ENCODE measurements at regions not wholly inside any gene's neighbourhood (a gene's known extent, or its start where the extent isn't known, plus 50 kb on each side); places are given as distances from the start of the nearest gene placed in this dataset.

DNA sequence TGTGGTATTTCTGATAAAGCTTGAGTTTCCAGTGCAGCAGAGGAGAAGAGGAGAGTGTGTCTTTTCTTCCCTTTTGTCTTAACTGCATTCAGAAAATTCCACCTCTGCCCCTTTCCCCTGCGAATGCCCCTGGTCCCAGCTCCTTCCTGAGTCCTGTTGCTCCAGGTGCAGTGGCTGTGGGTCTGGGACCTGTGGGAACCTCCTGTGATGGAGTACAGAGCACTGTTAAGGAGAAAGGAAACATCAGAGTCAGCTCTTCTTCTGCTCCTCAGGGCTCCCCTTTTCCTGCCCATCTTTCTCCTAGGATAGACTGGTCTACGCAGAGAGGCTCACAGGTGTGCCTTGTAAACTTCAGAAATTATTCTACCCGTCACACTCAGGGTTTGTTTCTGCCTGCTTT is 165.8 kb upstream of the ROPN1 start:
- H3K27ac ChIP-seq (ENCODE audit: low read depth, low read length): peak overlapping the region; percentile 82; the same call in 1 of the 2 replicates
- no peak for TF ChIP-seq SUZ12 (IDR thresholded peaks at IDR 0.05; ENCODE audit: low read length)
- TF ChIP-seq JUN (IDR thresholded peaks at IDR 0.05; ENCODE audit: low read depth, low read length): no peak
- TF ChIP-seq, protein P1, sequence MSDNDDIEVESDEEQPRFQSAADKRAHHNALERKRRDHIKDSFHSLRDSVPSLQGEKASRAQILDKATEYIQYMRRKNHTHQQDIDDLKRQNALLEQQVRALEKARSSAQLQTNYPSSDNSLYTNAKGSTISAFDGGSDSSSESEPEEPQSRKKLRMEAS (IDR thresholded peaks at IDR 0.05): no peak
- TF ChIP-seq KDM1A (IDR thresholded peaks at IDR 0.05; ENCODE audit: borderline replicate concordance, low read length): no peak
- TF ChIP-seq EGR1 (IDR thresholded peaks at IDR 0.05; ENCODE audit: borderline replicate concordance, low read depth, low read length): no peak
- TF ChIP-seq CBX8 (IDR thresholded peaks at IDR 0.05; ENCODE audit: borderline replicate concordance, low read depth, low read length): no peak
- no peak for TF ChIP-seq SAP30 (IDR thresholded peaks at IDR 0.05; ENCODE audit: insufficient read depth, insufficient replicate concordance, low read length)

More for the DNA sequence above, 165.8 kb upstream of the ROPN1 start:
- Histone ChIP-seq H3K23me2 (ENCODE audit: low read depth, low read length) (no peaks in the 10 kb centered on the region; the same call in 1 of the 2 replicates), H3K9ac (replicated peaks in 1 of 4; ENCODE audit: extremely low read depth in 1 of 4, low read depth in 3 of 4, low read length in 3 of 4) (no peak overlapping the region), H3K79me2 (ENCODE audit: control insufficient read depth in 1 of 2, insufficient read depth in 2 of 2, low read length in 2 of 2) (no peaks in the 10 kb centered on the region), H3K4me2 (ENCODE audit: insufficient read depth in 1 of 2, low read depth in 2 of 2, low read length in 2 of 2) (peak overlapping the region; percentile 51 to 55), H3K4me3 (ENCODE audit: extremely low read depth in 1 of 4, insufficient read depth in 2 of 4, low read depth in 3 of 4, low read length in 4 of 4) (peak overlapping the region in 1 of 4 experiments; percentile 28; a peak in 1 of 8 replicates), H3K56ac (replicated peaks; ENCODE audit: insufficient read length, low read depth, low read length) (no peak overlapping the region), H4K5ac (ENCODE audit: insufficient read length, low read depth, low read length) (peak overlapping the region; percentile 54), H2AK5ac (ENCODE audit: low read depth, low read length) (peak overlapping the region; percentile 84; the same call in 1 of the 2 replicates), H4K91ac (replicated peaks; ENCODE audit: insufficient read length, low read length) (peak overlapping the region; percentile 81), H3K9me3 (ENCODE audit: insufficient read depth in 2 of 2, low read depth in 1 of 2, low read length in 1 of 2) (no peaks in the 10 kb centered on the region), H3K18ac (ENCODE audit: extremely low read depth, low read length) (peak overlapping the region; percentile 89), H3K14ac (ENCODE audit: insufficient read length) (no peak overlapping the region), H3K36me3 (ENCODE audit: control insufficient read depth in 2 of 4, insufficient read depth in 4 of 4, low read length in 3 of 4) (no peaks in the 10 kb centered on the region), H4K20me1 (replicated peaks in 1 of 2; ENCODE audit: control insufficient read depth in 1 of 2, insufficient read depth in 2 of 2, low read length in 2 of 2) (no peaks in the 10 kb centered on the region), H2BK15ac (ENCODE audit: low read length) (no peak overlapping the region), H2BK12ac (ENCODE audit: low read depth, low read length) (peak overlapping the region; percentile 92), H3K27me3 (replicated peaks in 1 of 4; ENCODE audit: control insufficient read depth in 3 of 4, extremely low read depth in 1 of 4, insufficient read depth in 3 of 4, low read length in 3 of 4) (no peaks in the 10 kb centered on the region; a peak in 1 of 7 replicates), H3K4ac (replicated peaks; ENCODE audit: insufficient read length, low read depth, low read length) (peak overlapping the region; percentile 59), H4K8ac (ENCODE audit: extremely low read depth, insufficient read depth, low read length) (no peak overlapping the region), H2BK5ac (ENCODE audit: low read depth, low read length) (peak overlapping the region; percentile 84), H2BK20ac (ENCODE audit: low read length) (peak overlapping the region; percentile 96), H3K4me1 (replicated peaks in 1 of 4; ENCODE audit: control insufficient read depth in 3 of 4, insufficient read depth in 4 of 4, low read length in 3 of 4) (peaks cover 10 to 21% (median 16%) of the 10 kb centered on the region in 4 experiments), H3K23ac (ENCODE audit: insufficient read length) (no peak overlapping the region), H2AFZ (ENCODE audit: low read length) (no peak overlapping the region), H3K79me1 (ENCODE audit: low read depth, low read length) (no peaks in the 10 kb centered on the region), H2BK120ac (replicated peaks; ENCODE audit: low read depth, low read length) (peak overlapping the region; percentile 39)
- WGBS, 2 experiments (ENCODE audit: extremely low coverage in 1 of 2, insufficient coverage in 1 of 2, insufficient read length in 1 of 2, insufficient replicate concordance in 2 of 2, low coverage in 1 of 2, low lambda C conversion rate in 2 of 2, missing lambda C conversion rate in 1 of 2): 45% methylated on average over 3 of the region's 3 CpGs; no CpG with 5 or more reads in 1 of the 2 experiments
- DNase-seq (ENCODE audit: low read depth in 1 of 2, low spot score in 2 of 2): no peak
- FAIRE-seq: no peak
- POLR2A ChIA-PET (ENCODE audit: partially characterized antibody): interaction anchor here (0.6 to 2.2 kb wide), 4 partner anchors 8 to 1775 kb away, joined by 3 to 7 read pairs (median 4); no protein-coding TSS in a partner anchor
- CTCF ChIA-PET (ENCODE audit: partially characterized antibody): interaction anchor here (1.2 to 1.6 kb wide), 3 partner anchors 14 to 140 kb away, joined by 3 to 4 read pairs (median 3); no protein-coding TSS in a partner anchor
